Suprapubic skin (tissue), 4 donors: ENCODE measurements at regions not wholly inside any gene's neighbourhood (a gene's known extent, or its start where the extent isn't known, plus 50 kb on each side); places are given as distances from the start of the nearest gene placed in this dataset.
"Not testable (repeated sequence)": the region's sequence is repeated elsewhere in the genome, so short reads cannot be mapped to it uniquely, and the experiment has no call there.

Source experiments
- DNase-seq, 2 donors: peaks; one replicate each; pipeline ENCODE4 v3.0.0-alpha.2; 2019; ENCODE audit warnings: low spot score in 2 of 2
- H3K27ac ChIP-seq: fragments of 200-600 bp; sonication (generic); one replicate; pipeline ENCODE4 v1.5.1; 2019
- H3K27me3 ChIP-seq: fragments of 200-600 bp; sonication (generic); one replicate; pipeline ENCODE4 v1.5.1; 2019
- H3K36me3 ChIP-seq: fragments of 200-600 bp; sonication (generic); one replicate; pipeline ENCODE4 v1.5.1; 2019
- H3K4me1 ChIP-seq: fragments of 200-600 bp; sonication (generic); one replicate; pipeline ENCODE4 v1.5.1; 2019
- H3K4me3 ChIP-seq: fragments of 200-600 bp; sonication (generic); one replicate; pipeline ENCODE4 v1.5.1; 2019; ENCODE audit warnings: mild to moderate bottlenecking
- H3K9me3 ChIP-seq: fragments of 200-600 bp; sonication (generic); one replicate; pipeline ENCODE4 v1.5.1; 2019
- CTCF ChIP-seq, 2 donors: fragments of 200-600 bp in 1 of 2; fragments of 450-650 bp in 1 of 2; sonication (generic) in 1 of 2; IDR thresholded peaks; one replicate each; pipeline ENCODE4 v1.5.1; 2016 to 2019; ENCODE audit warnings: antibody characterized with exemption in 2 of 2, mild to moderate bottlenecking in 1 of 2, moderate library complexity in 1 of 2
- EP300 ChIP-seq: sonication (generic); formaldehyde crosslinking; IDR thresholded peaks from one replicate; pipeline ENCODE4 v1.6.1; 2017; ENCODE audit warnings: antibody characterized with exemption
- POLR2A ChIP-seq, 2 donors: fragments of 450-650 bp; IDR thresholded peaks; one replicate each; pipeline ENCODE4 v1.6.1; 2017; ENCODE audit warnings: antibody characterized with exemption in 2 of 2, mild to moderate bottlenecking in 2 of 2, moderate library complexity in 2 of 2
- POLR2AphosphoS5 ChIP-seq, 3 donors: sonication (generic); formaldehyde crosslinking; IDR thresholded peaks; one replicate each; pipeline ENCODE4 v1.6.1; 2017; ENCODE audit warnings: antibody characterized with exemption in 3 of 3
- WGBS: methylation state at CpG from one replicate; pipeline ENCODE4 v1.1.5; 2018; 5-methylcytosine and 5-hydroxymethylcytosine counted together

GRCh38 chr5:67795781-67796477 lies 419.6 kb upstream of the PIK3R1 start:
- Histone ChIP-seq H3K9me3 (no peaks in the 10 kb centered on the region), H3K27me3 (no peaks in the 10 kb centered on the region), H3K27ac (peak overlapping the region; percentile 69), H3K4me3 (no peak overlapping the region), H3K4me1 (peaks cover 28% of the 10 kb centered on the region), H3K36me3 (no peaks in the 10 kb centered on the region)
- 56% methylated on average over 5 of the region's 5 CpGs for WGBS
- no peak for DNase-seq
- TF ChIP-seq CTCF (IDR thresholded peaks at IDR 0.05) (no peak), POLR2A (IDR thresholded peaks at IDR 0.05) (no peak), EP300 (no peak), POLR2AphosphoS5 (IDR thresholded peaks at IDR 0.05) (no peak)

GRCh38 chr5:67793966-67794365 lies 421.6 kb upstream of the PIK3R1 start:
- Histone ChIP-seq H3K27ac (no peak overlapping the region), H3K9me3 (no peaks in the 10 kb centered on the region), H3K36me3 (no peaks in the 10 kb centered on the region), H3K27me3 (no peaks in the 10 kb centered on the region), H3K4me1 (peaks cover 28% of the 10 kb centered on the region), H3K4me3 (no peak overlapping the region)
- WGBS = 99% methylated on average over 2 of the region's 2 CpGs
- DNase-seq = no peak
- TF ChIP-seq POLR2A (IDR thresholded peaks at IDR 0.05) (no peak), EP300 (no peak), CTCF (IDR thresholded peaks at IDR 0.05) (no peak), POLR2AphosphoS5 (IDR thresholded peaks at IDR 0.05) (no peak)

GRCh38 chr5:67793418-67793817 lies 422.1 kb upstream of the PIK3R1 start:
- Histone ChIP-seq H3K4me3 (no peak overlapping the region), H3K36me3 (no peaks in the 10 kb centered on the region), H3K27ac (no peak overlapping the region), H3K9me3 (no peaks in the 10 kb centered on the region), H3K27me3 (no peaks in the 10 kb centered on the region), H3K4me1 (peaks cover 28% of the 10 kb centered on the region)
- TF ChIP-seq EP300 (no peak), CTCF (IDR thresholded peaks at IDR 0.05) (no peak)
- no peak for DNase-seq
- 59% methylated on average over 1 of the region's 1 CpG for WGBS

GRCh38 chr5:67792891-67793290 lies 422.7 kb upstream of the PIK3R1 start:
- peak in 1 of 2 donors; percentile 80 for DNase-seq

GRCh38 chr5:67790390-67790789 lies 425.2 kb upstream of the PIK3R1 start:
- Histone ChIP-seq H3K9me3 (no peaks in the 10 kb centered on the region), H3K4me1 (peaks cover 11% of the 10 kb centered on the region), H3K4me3 (no peak overlapping the region), H3K27me3 (no peaks in the 10 kb centered on the region), H3K27ac (no peak overlapping the region), H3K36me3 (no peaks in the 10 kb centered on the region)
- TF ChIP-seq POLR2A (IDR thresholded peaks at IDR 0.05) (no peak), CTCF (IDR thresholded peaks at IDR 0.05) (no peak), EP300 (no peak), POLR2AphosphoS5 (IDR thresholded peaks at IDR 0.05) (no peak)
- DNase-seq = no peak
- 96% methylated on average over 4 of the region's 4 CpGs for WGBS

More at GRCh38 chr5:67792891-67793290, 422.7 kb upstream of the PIK3R1 start:
- H3K4me3 ChIP-seq = no peak overlapping the region
- WGBS = 63% methylated on average over 3 of the region's 3 CpGs
- no peak overlapping the region for H3K27ac ChIP-seq
- peaks cover 28% of the 10 kb centered on the region for H3K4me1 ChIP-seq
- H3K9me3 ChIP-seq = no peaks in the 10 kb centered on the region
- H3K36me3 ChIP-seq = no peaks in the 10 kb centered on the region
- TF ChIP-seq EP300 (no peak), POLR2AphosphoS5 (IDR thresholded peaks at IDR 0.05) (no peak), POLR2A (IDR thresholded peaks at IDR 0.05) (no peak), CTCF (IDR thresholded peaks at IDR 0.05) (no peak)
- H3K27me3 ChIP-seq = no peaks in the 10 kb centered on the region

GRCh38 chr5:67779893-67780623 lies 435.5 kb upstream of the PIK3R1 start:
- not testable (repeated sequence) for H3K27ac ChIP-seq, H3K27me3 ChIP-seq, DNase-seq, H3K4me3 ChIP-seq, H3K9me3 ChIP-seq, H3K4me1 ChIP-seq, H3K36me3 ChIP-seq
- WGBS = 88% methylated on average over 16 of the region's 19 CpGs
